ENCODE measurements at regions not wholly inside any gene's neighbourhood (a gene's known extent, or its start where the extent isn't known, plus 50 kb on each side); places are given as distances from the start of the nearest gene placed in this dataset.
"Not testable (repeated sequence)": the region's sequence is repeated elsewhere in the genome, so short reads cannot be mapped to it uniquely, and the experiment has no call there.

- DNase-seq (ENCODE audit: low read depth) = no peak
Observed at GRCh38 chr12:27133022-27133590, 50.7 kb upstream of the C12orf71 start.

GRCh38 chr12:27140478-27140969 is 58.1 kb upstream of the C12orf71 start:
- DNase-seq (ENCODE audit: low read depth) = no peak

- DNase-seq (ENCODE audit: low read depth) = peak; percentile 74
Observed at GRCh38 chr12:27142101-27142721, 59.8 kb upstream of the C12orf71 start.

DNA sequence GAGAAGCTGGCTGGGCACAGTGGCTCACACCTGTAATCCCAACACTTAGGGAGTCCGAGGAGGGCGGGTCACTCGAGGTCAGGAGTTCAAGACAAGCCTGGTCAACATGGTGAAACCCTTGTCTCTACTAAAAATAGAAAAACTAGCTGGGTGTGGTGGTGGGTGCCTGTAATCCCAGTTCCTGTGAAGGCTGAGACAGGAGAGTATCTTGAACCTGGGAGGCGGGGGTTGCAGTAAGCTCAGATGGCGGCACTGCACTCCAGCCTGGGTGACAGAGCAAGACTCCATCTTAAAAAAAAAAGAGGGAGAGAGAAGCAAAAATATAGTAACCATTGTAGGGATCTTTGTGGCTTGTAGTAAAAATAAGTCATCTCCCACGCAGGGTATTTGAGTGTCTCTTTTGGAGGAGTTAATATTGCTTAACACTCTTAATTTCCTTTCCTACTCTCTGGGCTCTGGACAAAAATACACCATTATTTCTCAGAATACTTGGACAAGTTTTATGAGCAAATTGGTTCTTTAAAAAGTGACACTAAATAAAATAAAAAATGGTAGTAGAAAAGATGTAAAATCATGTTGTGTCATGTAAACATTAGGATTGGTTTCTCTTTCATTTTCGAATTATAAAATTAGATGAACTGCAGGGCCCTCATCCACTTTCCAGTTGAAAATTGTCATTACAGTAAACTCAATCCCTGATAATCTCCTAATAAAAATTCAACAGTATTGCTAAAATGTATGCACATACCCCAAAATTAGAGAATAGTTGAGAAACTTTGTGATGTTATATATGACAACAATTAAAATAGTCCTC is 61.1 kb upstream of the C12orf71 start:
- no peak for DNase-seq (ENCODE audit: low read depth)

DNA sequence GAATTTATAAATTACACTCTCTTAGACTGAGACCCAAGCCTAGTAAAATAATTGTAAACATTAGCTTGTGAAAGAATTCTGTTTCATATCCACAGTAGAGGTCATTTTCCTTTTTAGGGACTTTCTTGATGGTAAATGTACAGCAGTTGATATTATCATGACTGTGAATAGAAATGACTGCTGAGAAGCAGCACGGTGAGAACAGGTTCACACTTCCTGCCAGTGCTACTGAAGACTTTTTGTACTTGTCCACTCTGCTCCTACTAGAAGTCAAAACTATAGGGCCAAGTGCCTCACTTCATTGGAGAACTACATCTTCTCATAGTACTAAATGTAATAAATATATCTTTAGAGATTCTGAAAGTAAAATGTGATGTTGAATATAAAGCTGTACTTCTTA is 63.3 kb upstream of the C12orf71 start:
- DNase-seq (ENCODE audit: low read depth) = not testable (repeated sequence)

- no peak for DNase-seq (ENCODE audit: low read depth)
Observed at GRCh38 chr12:27148373-27148772, 66.0 kb upstream of the C12orf71 start.

- DNase-seq (ENCODE audit: low read depth) = no peak
Observed at GRCh38 chr12:27148791-27149190, 66.4 kb upstream of the C12orf71 start.

DNA sequence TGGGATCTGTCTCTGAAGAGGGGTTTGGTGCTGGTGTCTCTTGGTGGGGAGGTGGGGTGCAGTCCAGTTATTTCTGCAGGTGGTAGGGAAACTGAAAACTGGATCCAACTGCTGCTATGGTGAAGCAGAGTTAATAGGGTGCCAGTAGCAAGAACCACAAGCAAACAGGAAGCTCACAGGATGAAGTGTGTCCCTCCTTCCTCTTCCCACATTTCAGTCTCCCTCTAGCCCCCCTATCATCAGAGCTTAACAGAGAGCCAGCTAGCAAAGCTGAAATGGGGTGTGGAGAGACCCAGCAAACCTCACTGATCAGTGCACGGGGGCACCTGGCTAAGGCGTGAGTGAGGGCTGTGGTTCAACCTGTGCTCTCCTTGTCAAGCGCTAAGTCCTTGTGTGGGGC is 69.1 kb upstream of the C12orf71 start:
- DNase-seq (ENCODE audit: low read depth) = no peak

GRCh38 chr12:27158297-27158696 is 75.9 kb upstream of the C12orf71 start:
- no peak for DNase-seq (ENCODE audit: low read depth)

DNA sequence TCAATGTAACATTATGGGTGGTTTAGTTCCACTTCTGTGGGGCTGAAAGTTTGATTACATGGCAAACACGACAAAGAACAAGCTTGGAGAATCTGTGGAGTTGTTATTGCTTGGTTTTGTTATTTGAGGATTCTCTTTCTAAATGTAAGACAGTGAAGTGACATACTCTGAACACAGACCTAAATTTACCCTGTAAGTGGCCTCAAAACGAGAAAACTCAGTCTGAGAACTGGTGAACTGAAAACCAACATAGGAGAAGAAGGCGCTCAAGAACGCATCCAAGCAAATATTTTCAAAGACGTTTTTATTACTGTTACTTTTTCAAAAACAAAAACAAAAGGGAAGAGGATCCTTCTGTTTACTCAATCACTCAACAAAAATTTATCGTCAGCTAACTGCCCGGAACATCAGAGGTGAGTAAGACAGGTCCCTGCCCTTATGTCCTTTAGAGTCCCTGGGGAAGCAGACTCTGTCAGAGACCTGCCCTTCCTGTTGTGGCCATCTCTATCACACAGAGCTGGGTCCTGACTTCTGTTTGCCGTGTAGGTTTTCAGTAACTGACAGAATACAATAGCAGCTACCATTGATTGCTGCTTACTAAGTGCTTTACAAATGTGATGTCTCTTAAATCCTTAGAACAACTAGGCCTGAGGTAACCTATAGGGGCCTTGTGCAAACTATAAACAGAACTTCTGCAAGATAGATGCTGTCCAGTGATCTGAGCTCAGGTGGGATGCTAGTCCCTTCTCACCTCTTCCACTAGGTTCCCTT is 79.3 kb upstream of the C12orf71 start:
- no peak for DNase-seq (ENCODE audit: low read depth)

DNA sequence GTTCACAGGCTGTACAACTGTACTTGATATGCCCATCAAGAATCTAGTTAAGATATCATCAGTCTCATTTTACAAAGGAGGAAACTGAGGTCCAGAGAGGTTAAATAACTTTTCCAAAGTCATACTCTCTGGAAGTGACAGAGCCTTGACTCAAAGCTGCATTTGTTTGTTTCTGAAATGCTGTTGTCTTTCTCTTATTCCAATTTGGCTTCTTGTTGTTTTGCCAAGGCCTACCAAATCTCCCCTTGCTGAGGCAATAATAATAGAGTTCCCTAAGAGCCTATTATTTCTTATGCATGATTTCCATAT is 79.8 kb upstream of the C12orf71 start:
- no peak for DNase-seq (ENCODE audit: low read depth)

DNA sequence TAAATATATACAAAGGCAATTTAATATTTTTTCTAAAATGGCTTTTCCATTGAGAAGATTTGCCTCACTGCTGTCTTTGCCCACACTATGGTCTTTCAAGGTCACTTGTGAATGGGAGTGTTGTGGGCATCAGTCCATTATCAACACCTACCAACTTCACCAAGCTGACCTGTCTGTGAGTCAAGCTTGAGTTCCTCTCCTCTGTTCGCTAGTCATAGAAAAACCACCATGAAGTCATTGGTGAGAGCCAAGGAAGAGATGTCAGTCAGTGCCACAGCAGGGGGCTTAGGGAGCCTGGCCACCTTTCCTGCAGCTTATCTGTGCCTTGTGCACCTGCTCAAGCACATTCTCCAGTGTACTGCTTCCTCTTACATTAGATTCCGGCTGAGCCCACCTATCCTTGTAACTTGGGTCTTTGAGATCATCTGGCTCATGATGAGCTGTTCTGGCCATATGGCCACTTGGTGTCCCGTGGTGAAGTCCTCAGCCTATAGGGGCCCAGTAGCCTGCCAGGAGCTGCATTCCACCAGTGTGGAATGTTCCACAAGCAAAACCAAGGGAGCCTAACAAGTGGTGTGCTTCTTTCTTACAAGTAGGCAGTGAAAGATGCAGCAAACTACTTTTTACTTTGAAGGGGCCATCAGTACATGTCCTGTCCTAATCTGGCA is 80.8 kb upstream of the C12orf71 start:
- DNase-seq (ENCODE audit: low read depth) = no peak

DNA sequence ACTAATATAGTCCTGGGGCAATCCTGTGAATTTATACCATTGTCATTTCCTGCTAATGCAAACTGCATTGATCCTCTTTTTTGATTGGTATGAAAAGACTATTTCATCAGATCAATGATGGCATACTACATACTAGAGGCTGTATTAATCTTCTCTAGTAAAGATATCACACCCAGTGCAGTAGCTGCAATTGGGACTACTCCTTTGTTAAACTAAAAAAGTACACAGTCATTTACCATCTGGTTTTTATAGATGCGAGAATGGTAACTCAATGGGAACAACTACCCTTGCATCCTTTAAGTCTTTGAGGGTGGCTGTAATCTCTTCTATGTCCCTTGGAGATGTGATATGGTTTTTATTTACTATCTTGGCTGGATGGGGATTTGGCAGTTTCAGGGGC is 80.2 kb upstream of the STK38L start:
- no peak for DNase-seq (ENCODE audit: low read depth)

DNA sequence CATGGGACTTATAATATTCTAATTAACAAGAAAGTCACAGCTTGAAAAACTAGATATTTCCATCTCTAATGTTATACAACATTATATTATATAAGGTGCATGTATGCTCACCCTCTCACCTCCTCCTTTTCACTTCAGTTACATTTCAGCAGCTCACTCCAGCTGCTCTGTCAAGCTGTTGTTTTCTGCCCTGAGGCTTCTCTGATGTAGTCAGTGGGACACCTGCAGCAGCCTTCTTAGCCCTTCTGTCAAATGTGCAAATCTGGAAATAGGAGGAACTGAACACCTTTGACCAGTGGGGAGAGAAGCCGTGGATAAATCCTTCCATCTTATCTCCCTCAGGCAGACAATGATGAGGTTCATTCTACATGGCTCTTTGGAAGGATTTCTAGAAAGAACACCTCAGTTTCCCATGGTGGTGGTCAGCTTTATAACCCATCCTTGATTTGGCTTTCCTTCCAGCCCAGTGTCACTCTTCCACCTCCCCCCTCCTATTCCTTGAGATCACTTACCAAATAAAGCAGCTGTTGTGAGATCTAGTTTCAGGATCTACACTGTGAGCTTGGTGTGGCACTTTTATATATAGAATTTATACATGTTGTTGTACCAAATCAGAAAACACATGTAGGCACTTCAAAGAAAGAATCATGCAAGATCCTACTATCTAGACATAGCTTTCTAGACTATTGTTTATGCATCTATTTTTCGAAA is 79.6 kb upstream of the STK38L start:
- DNase-seq (ENCODE audit: low read depth) = no peak

GRCh38 chr12:27165958-27166357 is 78.1 kb upstream of the STK38L start:
- not testable (repeated sequence) for DNase-seq (ENCODE audit: low read depth)

- DNase-seq (ENCODE audit: low read depth) = not testable (repeated sequence)
Observed at GRCh38 chr12:27171494-27171893, 72.6 kb upstream of the STK38L start.

DNA sequence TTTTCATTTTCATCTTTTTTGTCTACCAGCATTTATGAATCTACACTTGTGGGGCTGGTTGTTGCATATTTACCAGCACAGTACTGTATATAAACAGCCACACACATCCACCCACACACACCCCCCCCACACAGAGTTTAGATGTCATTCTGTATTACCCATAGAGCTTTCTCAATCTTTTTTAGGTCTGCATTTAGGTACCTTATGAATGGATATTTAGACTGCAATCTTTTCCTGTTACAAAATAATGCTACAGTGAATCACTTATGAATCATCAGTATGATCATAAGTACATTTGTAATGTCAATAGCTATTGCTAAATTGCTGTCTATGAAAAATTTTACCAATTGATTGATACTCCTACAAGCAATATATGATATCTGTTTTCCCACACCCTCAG is 67.3 kb upstream of the STK38L start:
- peak; percentile 50 for DNase-seq (ENCODE audit: low read depth)

DNA sequence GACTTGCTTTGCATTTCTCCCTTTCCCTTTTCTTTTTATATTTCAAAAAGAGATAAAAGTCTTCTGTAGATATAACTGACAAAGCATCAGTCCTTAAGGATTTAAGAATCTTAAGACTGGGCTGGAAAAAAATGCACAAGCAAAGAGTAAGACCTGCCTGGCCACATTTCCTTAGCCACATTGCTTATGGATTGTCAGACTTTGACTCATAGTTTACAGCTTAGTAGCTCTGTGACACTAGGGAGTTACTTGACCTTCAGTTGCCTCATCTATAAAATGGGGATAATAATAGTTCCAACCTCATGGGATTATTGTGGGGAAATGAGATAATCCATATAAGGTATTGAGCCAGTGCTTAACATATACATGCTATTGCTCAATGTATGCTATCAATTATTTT is 66.4 kb upstream of the STK38L start:
- peak; percentile 48 for DNase-seq (ENCODE audit: low read depth)

- no peak for DNase-seq (ENCODE audit: low read depth)
Observed at GRCh38 chr12:27178255-27178654, 65.8 kb upstream of the STK38L start.

DNA sequence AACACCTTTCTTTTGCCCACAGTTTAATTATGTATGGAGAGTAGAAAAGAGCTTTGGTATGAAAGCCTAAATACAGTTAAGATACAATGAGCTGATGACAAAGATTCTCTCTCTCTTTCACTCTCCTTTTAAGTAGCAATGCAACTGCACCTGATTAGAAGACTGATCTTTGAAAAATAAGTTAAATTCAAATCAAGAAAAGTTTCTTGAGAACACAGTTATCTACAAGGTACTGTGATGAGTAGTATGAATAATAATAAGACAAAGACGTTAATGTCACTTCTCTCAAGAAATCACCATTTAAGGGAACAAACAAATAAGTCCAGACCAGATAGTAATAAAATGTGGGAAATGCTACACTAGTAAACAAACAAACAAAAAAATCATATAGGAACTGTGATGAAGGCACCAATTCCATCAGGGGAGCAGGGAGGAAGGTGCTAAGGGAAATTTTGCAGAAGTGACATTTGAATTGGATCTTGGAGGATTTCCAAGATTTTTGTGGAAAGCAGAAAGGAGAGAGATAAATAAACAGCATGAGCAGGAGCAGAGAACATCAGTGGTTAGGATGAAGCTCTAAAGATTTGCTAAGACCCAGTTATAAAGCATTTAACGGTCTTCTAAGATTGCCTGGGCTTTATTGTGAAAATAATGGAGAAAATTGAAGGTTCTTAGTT is 65.2 kb upstream of the STK38L start:
- peak; percentile 42 for DNase-seq (ENCODE audit: low read depth)

Data from HS-27A (cell line).